ENCODE measurements at regions not wholly inside any gene's neighbourhood (a gene's known extent, or its start where the extent isn't known, plus 50 kb on each side); places are given as distances from the start of the nearest gene placed in this dataset.

DNA sequence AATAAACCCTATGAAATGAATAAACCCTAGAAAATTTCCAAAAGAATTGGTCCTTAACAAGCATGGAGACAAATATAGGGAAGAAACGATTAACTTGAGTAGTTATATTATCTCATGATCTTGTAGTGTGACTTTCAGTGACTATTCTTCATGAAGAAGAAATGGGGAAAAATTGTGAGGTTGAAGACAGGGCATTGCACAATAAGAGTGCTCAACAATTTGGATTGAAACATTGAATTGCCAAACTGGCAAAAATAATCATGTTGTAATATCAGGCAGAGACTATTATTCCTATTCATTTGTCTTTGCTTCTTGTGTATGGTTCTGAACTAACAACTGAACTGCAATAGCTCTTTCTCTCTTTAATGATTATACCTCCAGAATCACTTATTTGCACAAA, 605.1 kb downstream of the PCDH7 start:
- TF ChIP-seq, protein P1, sequence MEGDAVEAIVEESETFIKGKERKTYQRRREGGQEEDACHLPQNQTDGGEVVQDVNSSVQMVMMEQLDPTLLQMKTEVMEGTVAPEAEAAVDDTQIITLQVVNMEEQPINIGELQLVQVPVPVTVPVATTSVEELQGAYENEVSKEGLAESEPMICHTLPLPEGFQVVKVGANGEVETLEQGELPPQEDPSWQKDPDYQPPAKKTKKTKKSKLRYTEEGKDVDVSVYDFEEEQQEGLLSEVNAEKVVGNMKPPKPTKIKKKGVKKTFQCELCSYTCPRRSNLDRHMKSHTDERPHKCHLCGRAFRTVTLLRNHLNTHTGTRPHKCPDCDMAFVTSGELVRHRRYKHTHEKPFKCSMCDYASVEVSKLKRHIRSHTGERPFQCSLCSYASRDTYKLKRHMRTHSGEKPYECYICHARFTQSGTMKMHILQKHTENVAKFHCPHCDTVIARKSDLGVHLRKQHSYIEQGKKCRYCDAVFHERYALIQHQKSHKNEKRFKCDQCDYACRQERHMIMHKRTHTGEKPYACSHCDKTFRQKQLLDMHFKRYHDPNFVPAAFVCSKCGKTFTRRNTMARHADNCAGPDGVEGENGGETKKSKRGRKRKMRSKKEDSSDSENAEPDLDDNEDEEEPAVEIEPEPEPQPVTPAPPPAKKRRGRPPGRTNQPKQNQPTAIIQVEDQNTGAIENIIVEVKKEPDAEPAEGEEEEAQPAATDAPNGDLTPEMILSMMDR (IDR thresholded peaks at IDR 0.05), result no peak
- TF ChIP-seq POLR2A (IDR thresholded peaks at IDR 0.05), result no peak

Data from adrenal gland (tissue), 5 donors.